HCT116 (cell line): ENCODE measurements at regions not wholly inside any gene's neighbourhood (a gene's known extent, or its start where the extent isn't known, plus 50 kb on each side); places are given as distances from the start of the nearest gene placed in this dataset.

Experiments used
- ATAC-seq: fragments of 200-7000 bp; cut with Tn5 transposase; 2 replicates; pipeline ENCODE4 v1.9.1; 2020; ENCODE audit warnings: mild to moderate bottlenecking, moderate library complexity
- BruUV-seq: library from RNA; stranded (reverse); fragments of 400-500 nt; replicated peaks from 2 replicates; lab custom pipeline; 2021; lab: Mats Ljungman, UMichigan
- CTCF ChIA-PET: fragments of 300-600 bp; sonication (Branson Sonifier 250); formaldehyde crosslinking; loops from one replicate; lab custom pipeline; 2021; ENCODE audit warnings: antibody characterized with exemption; lab: Charles Lee
- POLR2A ChIA-PET: fragments of 300-600, 350-600 bp; sonication (Branson Sonifier 250); formaldehyde crosslinking; loops from one replicate; lab custom pipeline; 2021; ENCODE audit warnings: antibody characterized with exemption; lab: Charles Lee
- RAD21 ChIA-PET, 2 experiments: fragments of 300-600 bp; sonication (Branson Sonifier 250); formaldehyde crosslinking; loops; one replicate each; lab custom pipeline; 2023; ENCODE audit warnings: low total read pairs in 2 of 2; ENCODE audit not compliant: uncharacterized antibody in 2 of 2, unreplicated experiment in 2 of 2, low non-redundant PET in 1 of 2; lab: Charles Lee
- DNase-seq: peaks from one replicate; pipeline ENCODE4 v3.0.0-alpha.2; 2010; ENCODE audit warnings: low read depth, low spot score
- H2AFZ ChIP-seq: fragments of 200-600 bp; shearing (Covaris generic), sonication (generic); 2 replicates; pipeline ENCODE4 v1.6.1; 2017; ENCODE audit warnings: low read depth, mixed run types, mixed read lengths, antibody characterized with exemption, low read length; ENCODE audit not compliant: poor library complexity, severe bottlenecking
- H3K27ac ChIP-seq: 2 replicates; pipeline ENCODE4 v1.5.1; 2012; ENCODE audit warnings: low read depth, low read length
- H3K27me3 ChIP-seq: fragments of 200-600 bp; sonication (generic); 2 replicates; pipeline ENCODE4 v1.6.1; 2016; ENCODE audit warnings: mixed run types, low read length, mixed read lengths; ENCODE audit not compliant: insufficient read depth
- H3K36me3 ChIP-seq, 2 experiments: fragments of 200-500 bp in 1 of 2; fragments of 200-600 bp in 1 of 2; sonication (Bioruptor generic) in 1 of 2; sonication (generic) in 1 of 2; 2 replicates each; pipeline versions ENCODE4 v1.5.1 to v1.6.1; 2014 to 2016; ENCODE audit warnings: low read length in 2 of 2, inconsistent platforms in 1 of 2, mixed read lengths in 1 of 2, mixed run types in 1 of 2; ENCODE audit not compliant: insufficient read depth in 2 of 2, control insufficient read depth in 1 of 2
- H3K4me1 ChIP-seq, 2 experiments: fragments of 200-600 bp in 1 of 2; sonication (generic) in 1 of 2; 2 replicates each; pipeline versions ENCODE4 v1.5.1 to v1.6.1; 2012 to 2017; ENCODE audit warnings: low read length in 2 of 2, inconsistent platforms in 1 of 2, mild to moderate bottlenecking in 1 of 2, mixed read lengths in 1 of 2, mixed run types in 1 of 2, moderate library complexity in 1 of 2; ENCODE audit not compliant: insufficient read depth in 2 of 2, control insufficient read depth in 1 of 2
- H3K4me2 ChIP-seq: fragments of 200-600 bp; sonication (generic); 2 replicates; pipeline ENCODE4 v1.6.1; 2017; ENCODE audit warnings: mixed run types, low read length, mixed read lengths
- H3K4me3 ChIP-seq, 2 experiments: fragments of 200-600 bp in 1 of 2; sonication (generic) in 1 of 2; replicated peaks in 1 of 2; 2 replicates each; pipeline ENCODE4 v1.5.1; 2011 to 2016; ENCODE audit warnings: low read length in 2 of 2, control low read depth in 1 of 2, low read depth in 1 of 2, mild to moderate bottlenecking in 1 of 2, mixed read lengths in 1 of 2, mixed run types in 1 of 2
- H3K79me2 ChIP-seq: fragments of 200-600 bp; sonication (generic); 2 replicates; pipeline ENCODE4 v1.6.1; 2017; ENCODE audit warnings: mild to moderate bottlenecking, mixed run types, low read length, moderate library complexity, mixed read lengths; ENCODE audit not compliant: insufficient read depth
- H3K9ac ChIP-seq: fragments of 200-600 bp; sonication (generic); 2 replicates; pipeline ENCODE4 v1.6.1; 2016; ENCODE audit warnings: low read length, mixed read lengths
- H3K9me2 ChIP-seq: fragments of 200-600 bp; sonication (generic), shearing (Covaris generic); 2 replicates; pipeline ENCODE4 v1.6.1; 2017; ENCODE audit warnings: mixed run types, mild to moderate bottlenecking, moderate library complexity; ENCODE audit not compliant: insufficient read depth
- H3K9me3 ChIP-seq, 2 experiments: fragments of 200-500 bp in 1 of 2; fragments of 200-600 bp in 1 of 2; sonication (Bioruptor generic) in 1 of 2; sonication (generic) in 1 of 2; 2 replicates each; pipeline ENCODE4 v1.6.1; 2014 to 2017; ENCODE audit warnings: low read length in 2 of 2, mixed read lengths in 2 of 2, inconsistent platforms in 1 of 2, low read depth in 1 of 2, mild to moderate bottlenecking in 1 of 2, mixed run types in 1 of 2, moderate library complexity in 1 of 2; ENCODE audit not compliant: control insufficient read depth in 1 of 2, insufficient read depth in 1 of 2
- H4K20me1 ChIP-seq: fragments of 200-600 bp; sonication (generic), shearing (Covaris generic); 2 replicates; pipeline ENCODE4 v1.6.1; 2017; ENCODE audit warnings: mixed run types, mild to moderate bottlenecking, moderate library complexity; ENCODE audit not compliant: insufficient read depth
- CBX3 ChIP-seq: IDR thresholded peaks from 2 replicates; pipeline ENCODE4 v1.6.1; 2012; ENCODE audit warnings: low read depth
- SP1 ChIP-seq: IDR thresholded peaks from 2 replicates; pipeline ENCODE4 v1.6.1; 2012; ENCODE audit warnings: low read depth
- intact Hi-C: fragments of 100-400 bp; cut with micrococcal nuclease; formaldehyde crosslinking; loops from 2 replicates; pipeline ENCODE4 v1.10.0; 2022
- TF ChIP-seq, protein P1 (sequence below): IDR thresholded peaks from 2 replicates; pipeline ENCODE4 v1.6.1; 2012; ENCODE audit warnings: low read depth

DNA sequence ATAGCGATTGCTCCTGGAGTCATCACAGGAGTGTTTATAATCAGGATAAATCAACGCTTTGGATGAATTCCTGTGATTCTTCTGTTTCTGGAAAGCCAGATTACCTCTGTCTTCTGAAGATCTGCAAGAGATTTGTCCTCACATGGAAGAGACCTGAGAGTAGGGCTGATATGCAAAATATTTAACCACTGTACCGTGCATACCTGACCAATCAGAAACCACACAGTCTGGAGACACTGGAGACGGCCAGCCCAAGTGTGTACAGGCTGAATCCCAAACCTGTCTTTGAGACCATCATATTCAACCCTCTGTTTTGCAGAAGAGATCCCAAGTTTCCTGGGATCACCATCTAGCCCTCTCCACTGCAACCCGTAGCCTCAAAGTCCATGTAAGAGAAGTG, 50.4 kb upstream of the WT1 start:
- ChIA-PET POLR2A (no interaction called here), CTCF (no interaction called here), RAD21 (no interaction called here)
- H3K27me3 ChIP-seq, result no peaks in the 10 kb centered on the region
- H3K4me2 ChIP-seq, result no peak overlapping the region
- no peak overlapping the region for H3K27ac ChIP-seq
- no peak for TF ChIP-seq CBX3
- TF ChIP-seq, protein P1, sequence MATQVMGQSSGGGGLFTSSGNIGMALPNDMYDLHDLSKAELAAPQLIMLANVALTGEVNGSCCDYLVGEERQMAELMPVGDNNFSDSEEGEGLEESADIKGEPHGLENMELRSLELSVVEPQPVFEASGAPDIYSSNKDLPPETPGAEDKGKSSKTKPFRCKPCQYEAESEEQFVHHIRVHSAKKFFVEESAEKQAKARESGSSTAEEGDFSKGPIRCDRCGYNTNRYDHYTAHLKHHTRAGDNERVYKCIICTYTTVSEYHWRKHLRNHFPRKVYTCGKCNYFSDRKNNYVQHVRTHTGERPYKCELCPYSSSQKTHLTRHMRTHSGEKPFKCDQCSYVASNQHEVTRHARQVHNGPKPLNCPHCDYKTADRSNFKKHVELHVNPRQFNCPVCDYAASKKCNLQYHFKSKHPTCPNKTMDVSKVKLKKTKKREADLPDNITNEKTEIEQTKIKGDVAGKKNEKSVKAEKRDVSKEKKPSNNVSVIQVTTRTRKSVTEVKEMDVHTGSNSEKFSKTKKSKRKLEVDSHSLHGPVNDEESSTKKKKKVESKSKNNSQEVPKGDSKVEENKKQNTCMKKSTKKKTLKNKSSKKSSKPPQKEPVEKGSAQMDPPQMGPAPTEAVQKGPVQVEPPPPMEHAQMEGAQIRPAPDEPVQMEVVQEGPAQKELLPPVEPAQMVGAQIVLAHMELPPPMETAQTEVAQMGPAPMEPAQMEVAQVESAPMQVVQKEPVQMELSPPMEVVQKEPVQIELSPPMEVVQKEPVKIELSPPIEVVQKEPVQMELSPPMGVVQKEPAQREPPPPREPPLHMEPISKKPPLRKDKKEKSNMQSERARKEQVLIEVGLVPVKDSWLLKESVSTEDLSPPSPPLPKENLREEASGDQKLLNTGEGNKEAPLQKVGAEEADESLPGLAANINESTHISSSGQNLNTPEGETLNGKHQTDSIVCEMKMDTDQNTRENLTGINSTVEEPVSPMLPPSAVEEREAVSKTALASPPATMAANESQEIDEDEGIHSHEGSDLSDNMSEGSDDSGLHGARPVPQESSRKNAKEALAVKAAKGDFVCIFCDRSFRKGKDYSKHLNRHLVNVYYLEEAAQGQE, result no peak
- no peak for TF ChIP-seq SP1
- no peak overlapping the region for H3K4me3 ChIP-seq
- peaks cover 0 to 4% of the 10 kb centered on the region in 2 experiments; a peak in 1 of 4 replicates for H3K4me1 ChIP-seq
- ATAC-seq, result no peak
- no peaks in the 10 kb centered on the region for H3K9me3 ChIP-seq
- intact Hi-C loops, result loop anchor here (5.0 kb wide), 1 partner anchor 237 kb away; no protein-coding TSS in a partner anchor
- no peak for DNase-seq
- BruUV-seq, result no TSS peak
- H3K36me3 ChIP-seq, result no peaks in the 10 kb centered on the region
- no peaks in the 10 kb centered on the region for H3K79me2 ChIP-seq
- H3K9ac ChIP-seq, result no peak overlapping the region
- no peaks in the 10 kb centered on the region for H4K20me1 ChIP-seq
- no peak overlapping the region for H2AFZ ChIP-seq
- H3K9me2 ChIP-seq, result no peaks in the 10 kb centered on the region
